Keratinocyte (primary cell): ENCODE measurements at regions not wholly inside any gene's neighbourhood (a gene's known extent, or its start where the extent isn't known, plus 50 kb on each side); places are given as distances from the start of the nearest gene placed in this dataset.
"Not testable (repeated sequence)": the region's sequence is repeated elsewhere in the genome, so short reads cannot be mapped to it uniquely, and the experiment has no call there.

Experiments used
- DNase-seq: peaks from one replicate; pipeline ENCODE4 v3.0.0-alpha.2; 2011; ENCODE audit warnings: low read depth, missing footprints, low spot score
- FAIRE-seq: peaks from 2 replicates; lab custom pipeline; 2011; peaks lifted over from hg19 to GRCh38; lab: Jason Lieb, UNC
- H2AFZ ChIP-seq: 2 replicates; pipeline ENCODE4 v1.6.0; 2012; ENCODE audit warnings: low read length, control low read depth, inconsistent platforms; ENCODE audit not compliant: control insufficient read depth
- H3K27ac ChIP-seq: 2 replicates; pipeline ENCODE4 v1.5.1; 2011; ENCODE audit warnings: low read length; ENCODE audit not compliant: control insufficient read depth, insufficient read depth
- H3K27me3 ChIP-seq: 3 replicates; pipeline ENCODE4 v1.6.0; 2011; ENCODE audit warnings: low read length; ENCODE audit not compliant: control insufficient read depth, insufficient read depth; ENCODE audit errors: extremely low read depth
- H3K36me3 ChIP-seq, 2 experiments: 2 replicates in 1 of 2; 3 replicates in 1 of 2; pipeline ENCODE4 v1.5.1; 2011; ENCODE audit warnings: low read length in 2 of 2, mild to moderate bottlenecking in 1 of 2; ENCODE audit not compliant: control insufficient read depth in 2 of 2, insufficient read depth in 2 of 2; ENCODE audit errors: extremely low read depth in 1 of 2
- H3K4me1 ChIP-seq: 3 replicates; pipeline ENCODE4 v1.5.1; 2011; ENCODE audit warnings: low read length; ENCODE audit not compliant: control insufficient read depth, insufficient read depth; ENCODE audit errors: extremely low read depth
- H3K4me2 ChIP-seq: 3 replicates; pipeline ENCODE4 v1.6.0; 2011; ENCODE audit warnings: low read depth, low read length; ENCODE audit not compliant: control insufficient read depth, insufficient read depth; ENCODE audit errors: extremely low read depth
- H3K4me3 ChIP-seq, 3 experiments: fragments of 200-600 bp in 1 of 3; sonication (generic) in 1 of 3; 2 replicates in 2 of 3; 3 replicates in 1 of 3; pipeline ENCODE4 v1.5.1; 2011 to 2016; ENCODE audit warnings: low read length in 3 of 3, mild to moderate bottlenecking in 3 of 3, control low read depth in 2 of 3, inconsistent platforms in 1 of 3, low read depth in 1 of 3, mixed read lengths in 1 of 3, mixed run types in 1 of 3, moderate library complexity in 1 of 3; ENCODE audit not compliant: control insufficient read depth in 2 of 3, insufficient read depth in 2 of 3; ENCODE audit errors: extremely low read depth in 1 of 3
- H3K79me2 ChIP-seq: 2 replicates; pipeline ENCODE4 v1.6.0; 2012; ENCODE audit warnings: low read length; ENCODE audit not compliant: control insufficient read depth, insufficient read depth
- H3K9ac ChIP-seq: 3 replicates; pipeline ENCODE4 v1.6.0; 2011; ENCODE audit warnings: low read length; ENCODE audit not compliant: control insufficient read depth, insufficient read depth; ENCODE audit errors: extremely low read depth
- H3K9me1 ChIP-seq: 3 replicates; pipeline ENCODE4 v1.6.0; 2011; ENCODE audit warnings: low read length; ENCODE audit not compliant: control insufficient read depth, insufficient read depth; ENCODE audit errors: extremely low read depth
- H3K9me3 ChIP-seq: 2 replicates; pipeline ENCODE4 v1.5.1; 2012; ENCODE audit warnings: low read depth, low read length; ENCODE audit not compliant: control insufficient read depth
- H4K20me1 ChIP-seq: 3 replicates; pipeline ENCODE4 v1.6.0; 2011; ENCODE audit warnings: low read length; ENCODE audit not compliant: control insufficient read depth, insufficient read depth; ENCODE audit errors: extremely low read depth
- EZH2 ChIP-seq: IDR thresholded peaks from one replicate; pipeline ENCODE4 v1.6.1; 2012; ENCODE audit warnings: inconsistent platforms, mild to moderate bottlenecking, low read length, moderate library complexity
- dilution Hi-C: fragments of 300-500 bp; cut with MboI; formaldehyde crosslinking; loops from one replicate; pipeline ENCODE4 v1.7.0; 2020; ENCODE audit warnings: low sequenced_read_pairs; ENCODE audit not compliant: extremely low pct_ligation_motif_present
- TF ChIP-seq, protein P1 (sequence below), 3 experiments: IDR thresholded peaks in 1 of 3; conservative IDR thresholded peaks in 1 of 3; optimal IDR thresholded peaks in 1 of 3; 2 replicates in 2 of 3; 3 replicates in 1 of 3; pipeline versions ENCODE3 to v1.5.1; 2011; ENCODE audit warnings: low read length in 3 of 3, mild to moderate bottlenecking in 3 of 3, moderate library complexity in 2 of 3, control low read depth in 1 of 3, inconsistent platforms in 1 of 3; ENCODE audit not compliant: insufficient read depth in 2 of 3; ENCODE audit errors: extremely low read depth in 1 of 3

DNA sequence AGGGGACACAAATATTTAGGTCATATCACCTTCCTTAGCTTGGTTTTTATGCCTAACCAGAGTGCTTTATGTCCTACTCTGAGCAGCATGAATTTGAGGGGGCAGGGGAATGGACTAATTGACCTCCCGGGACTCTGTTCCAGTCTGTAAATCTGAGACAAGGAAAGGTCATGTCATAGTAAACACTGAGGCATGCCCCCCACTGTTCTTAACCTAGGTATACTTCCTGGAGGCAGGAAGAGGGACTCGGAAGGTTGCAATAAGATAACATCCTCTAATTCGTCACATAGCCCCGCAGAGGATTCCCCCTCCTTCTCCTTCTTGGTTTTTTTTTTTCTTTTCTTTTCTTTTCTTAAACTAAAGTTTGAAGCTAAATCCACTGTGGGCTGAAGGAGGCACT, 540.3 kb upstream of the CADM1 start:
- no peaks in the 10 kb centered on the region for H4K20me1 ChIP-seq
- DNase-seq (no peak), FAIRE-seq (no peak)
- dilution Hi-C loops: no loop called here
- no peaks in the 10 kb centered on the region for H3K9me1 ChIP-seq
- no peaks in the 10 kb centered on the region for H3K4me1 ChIP-seq
- no peaks in the 10 kb centered on the region for H3K36me3 ChIP-seq
- H3K27me3 ChIP-seq: no peaks in the 10 kb centered on the region
- no peaks in the 10 kb centered on the region for H3K9me3 ChIP-seq
- H3K27ac ChIP-seq: no peak overlapping the region
- H3K79me2 ChIP-seq: no peaks in the 10 kb centered on the region
- H3K4me3 ChIP-seq: no peak overlapping the region
- no peak overlapping the region for H2AFZ ChIP-seq
- H3K4me2 ChIP-seq: no peak overlapping the region
- TF ChIP-seq, protein P1, sequence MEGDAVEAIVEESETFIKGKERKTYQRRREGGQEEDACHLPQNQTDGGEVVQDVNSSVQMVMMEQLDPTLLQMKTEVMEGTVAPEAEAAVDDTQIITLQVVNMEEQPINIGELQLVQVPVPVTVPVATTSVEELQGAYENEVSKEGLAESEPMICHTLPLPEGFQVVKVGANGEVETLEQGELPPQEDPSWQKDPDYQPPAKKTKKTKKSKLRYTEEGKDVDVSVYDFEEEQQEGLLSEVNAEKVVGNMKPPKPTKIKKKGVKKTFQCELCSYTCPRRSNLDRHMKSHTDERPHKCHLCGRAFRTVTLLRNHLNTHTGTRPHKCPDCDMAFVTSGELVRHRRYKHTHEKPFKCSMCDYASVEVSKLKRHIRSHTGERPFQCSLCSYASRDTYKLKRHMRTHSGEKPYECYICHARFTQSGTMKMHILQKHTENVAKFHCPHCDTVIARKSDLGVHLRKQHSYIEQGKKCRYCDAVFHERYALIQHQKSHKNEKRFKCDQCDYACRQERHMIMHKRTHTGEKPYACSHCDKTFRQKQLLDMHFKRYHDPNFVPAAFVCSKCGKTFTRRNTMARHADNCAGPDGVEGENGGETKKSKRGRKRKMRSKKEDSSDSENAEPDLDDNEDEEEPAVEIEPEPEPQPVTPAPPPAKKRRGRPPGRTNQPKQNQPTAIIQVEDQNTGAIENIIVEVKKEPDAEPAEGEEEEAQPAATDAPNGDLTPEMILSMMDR (optimal IDR thresholded peaks at IDR 0.05 in 1 of 3, IDR thresholded peaks at IDR 0.05 in 1 of 3, conservative IDR thresholded peaks at IDR 0.05 in 1 of 3; ENCODE audit: extremely low read depth in 1 of 3, insufficient read depth in 2 of 3, low read length in 3 of 3): no peak
- no peak for TF ChIP-seq EZH2
- H3K9ac ChIP-seq: no peak overlapping the region

DNA sequence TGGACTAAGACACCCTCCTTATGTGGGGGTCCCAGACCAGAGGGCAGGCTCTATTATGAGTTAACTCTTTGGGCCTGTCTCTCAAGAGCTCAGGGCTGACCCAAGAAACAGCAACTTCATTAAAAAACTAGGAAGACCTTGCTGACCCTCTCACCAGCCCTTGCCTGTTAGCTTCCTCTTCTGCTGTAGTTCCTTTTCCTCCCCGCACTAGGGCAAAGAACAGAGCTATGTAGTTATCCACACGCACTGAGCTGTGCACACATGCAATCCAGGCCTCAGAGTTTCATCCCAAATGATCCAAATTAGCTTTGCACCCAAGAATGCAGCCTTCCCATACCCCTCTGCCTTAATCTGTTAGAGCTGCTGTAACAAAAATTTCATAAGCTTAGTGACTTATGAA, 539.6 kb upstream of the CADM1 start:
- Histone ChIP-seq H4K20me1 (no peaks in the 10 kb centered on the region), H2AFZ (no peak overlapping the region), H3K9ac (no peak overlapping the region), H3K27ac (no peak overlapping the region), H3K4me2 (no peak overlapping the region), H3K79me2 (no peaks in the 10 kb centered on the region), H3K36me3 (no peaks in the 10 kb centered on the region), H3K27me3 (no peaks in the 10 kb centered on the region), H3K9me3 (no peaks in the 10 kb centered on the region), H3K4me1 (no peaks in the 10 kb centered on the region), H3K4me3 (no peak overlapping the region), H3K9me1 (no peaks in the 10 kb centered on the region)
- DNase-seq (no peak), FAIRE-seq (no peak)
- no peak for TF ChIP-seq EZH2
- TF ChIP-seq, protein P1 (optimal IDR thresholded peaks at IDR 0.05 in 1 of 3, IDR thresholded peaks at IDR 0.05 in 1 of 3, conservative IDR thresholded peaks at IDR 0.05 in 1 of 3; ENCODE audit: extremely low read depth in 1 of 3, insufficient read depth in 2 of 3, low read length in 3 of 3): no peak
- dilution Hi-C loops: no loop called here

DNA sequence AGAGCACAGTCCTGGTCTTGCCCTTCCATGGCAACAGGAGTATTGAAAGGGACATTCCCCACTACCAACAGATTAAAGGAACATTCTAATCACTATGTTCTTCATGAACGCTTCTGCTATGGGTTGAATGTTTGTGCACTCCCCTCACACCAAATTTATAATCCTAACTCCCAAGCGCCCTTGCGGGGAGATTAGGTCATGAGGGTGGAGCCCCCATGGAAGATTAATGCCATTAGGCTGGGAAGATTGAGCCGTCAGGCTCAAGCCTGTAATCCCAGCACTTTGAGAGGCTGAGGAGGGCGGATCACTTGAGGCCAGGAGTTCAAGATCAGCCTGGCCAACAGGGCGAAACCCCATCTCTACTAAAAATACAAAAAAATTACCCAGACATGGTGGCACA, 538.8 kb upstream of the CADM1 start:
- H3K9me1 ChIP-seq, H3K9me3 ChIP-seq, H3K4me1 ChIP-seq, H3K9ac ChIP-seq, H4K20me1 ChIP-seq, H2AFZ ChIP-seq, FAIRE-seq, H3K27ac ChIP-seq, H3K4me3 ChIP-seq, dilution Hi-C loops, H3K36me3 ChIP-seq, H3K27me3 ChIP-seq, H3K4me2 ChIP-seq, H3K79me2 ChIP-seq, DNase-seq: not testable (repeated sequence)
